HG03045 (cell line): ENCODE measurements at regions not wholly inside any gene's neighbourhood (a gene's known extent, or its start where the extent isn't known, plus 50 kb on each side); places are given as distances from the start of the nearest gene placed in this dataset.
"Not testable (repeated sequence)": the region's sequence is repeated elsewhere in the genome, so short reads cannot be mapped to it uniquely, and the experiment has no call there.

ENCODE experiments used
- ATAC-seq: cut with Tn5 transposase; IDR thresholded peaks from one replicate; pipeline ENCODE4 v1.9.1; 2021; ENCODE audit warnings: mild to moderate bottlenecking, moderate library complexity; ENCODE audit not compliant: unreplicated experiment

DNA sequence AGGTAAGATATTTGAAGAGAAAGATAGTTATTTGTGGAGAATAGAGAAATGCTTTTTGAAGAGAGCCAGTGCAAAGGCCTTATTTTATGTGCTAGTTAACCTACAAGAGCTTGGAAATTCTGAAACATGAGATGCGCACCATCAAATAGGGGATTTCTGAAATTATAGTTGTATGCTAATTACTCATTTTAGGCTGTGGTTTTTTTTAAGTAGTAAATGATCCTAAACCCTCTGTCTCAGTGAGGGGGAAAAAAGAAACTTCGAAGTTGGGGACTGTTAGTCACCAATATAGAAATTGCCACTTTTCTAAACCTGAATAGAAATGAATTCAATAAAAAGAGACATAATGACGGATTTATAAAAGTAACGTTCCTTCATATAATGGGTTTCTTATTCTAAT is 119.3 kb upstream of the MDFIC start:
- no peak for ATAC-seq

GRCh38 chr7:114806590-114807162 is 115.2 kb upstream of the MDFIC start:
- no peak for ATAC-seq

GRCh38 chr7:114812570-114812969 is 109.3 kb upstream of the MDFIC start:
- no peak for ATAC-seq

DNA sequence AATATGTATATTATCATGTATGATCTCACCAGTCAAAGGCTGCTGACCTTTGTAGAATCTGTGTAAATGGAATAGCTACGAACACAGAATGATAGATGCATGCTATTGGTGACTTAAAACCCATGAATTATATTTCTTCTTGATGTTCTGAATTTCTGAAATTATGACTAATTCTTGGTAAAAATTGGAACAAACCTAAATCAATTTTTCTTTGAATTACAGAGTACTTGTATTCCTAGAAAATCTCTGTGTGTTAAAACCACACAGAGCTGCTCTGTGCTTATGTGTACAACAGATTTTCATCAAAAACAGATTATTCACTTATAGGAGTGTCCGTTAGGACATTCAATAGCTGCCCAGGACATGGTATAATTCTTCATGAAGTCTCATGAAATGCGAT is 108.3 kb upstream of the MDFIC start:
- ATAC-seq: no peak

DNA sequence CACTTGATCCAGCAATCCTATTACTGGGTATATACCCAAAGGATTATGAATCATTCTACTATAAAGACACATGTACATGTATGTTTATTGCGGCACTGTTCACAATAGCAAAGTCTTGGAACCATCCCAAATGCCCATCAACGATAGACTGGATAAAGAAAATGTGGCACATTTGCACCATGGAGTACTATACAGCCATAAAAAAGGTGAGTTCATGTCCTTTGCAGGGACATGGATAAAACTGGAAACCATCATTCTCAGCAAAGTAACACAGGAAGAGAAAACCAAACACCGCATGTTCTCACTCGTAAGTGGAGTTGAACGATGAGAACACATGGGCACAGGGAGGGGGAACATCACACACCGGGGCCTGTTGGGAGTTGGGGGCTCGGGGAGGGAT is 104.9 kb upstream of the MDFIC start:
- ATAC-seq: not testable (repeated sequence)

DNA sequence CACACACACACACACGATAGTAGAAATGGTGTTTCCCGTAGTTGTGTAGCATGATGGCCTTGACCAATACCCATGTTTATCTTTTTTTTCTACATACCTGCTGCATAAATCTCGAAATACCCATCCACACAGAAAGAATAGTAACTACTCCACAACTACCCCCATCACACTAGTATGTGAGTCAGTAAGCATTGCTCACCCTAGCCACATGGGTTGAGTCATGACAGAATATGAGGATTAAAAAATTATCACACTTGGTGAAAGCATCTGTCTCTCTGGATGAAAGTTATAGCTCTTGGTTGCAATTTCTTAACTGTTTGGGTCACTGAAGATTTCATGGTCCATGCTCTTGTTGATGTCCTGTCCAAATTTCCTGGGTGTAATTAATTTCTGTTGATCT is 103.4 kb upstream of the MDFIC start:
- no peak for ATAC-seq

- ATAC-seq: no peak
Measured at GRCh38 chr7:114819616-114820362, 102.1 kb upstream of the MDFIC start.

- ATAC-seq: no peak
Measured at GRCh38 chr7:114821030-114821900, 100.6 kb upstream of the MDFIC start.

DNA sequence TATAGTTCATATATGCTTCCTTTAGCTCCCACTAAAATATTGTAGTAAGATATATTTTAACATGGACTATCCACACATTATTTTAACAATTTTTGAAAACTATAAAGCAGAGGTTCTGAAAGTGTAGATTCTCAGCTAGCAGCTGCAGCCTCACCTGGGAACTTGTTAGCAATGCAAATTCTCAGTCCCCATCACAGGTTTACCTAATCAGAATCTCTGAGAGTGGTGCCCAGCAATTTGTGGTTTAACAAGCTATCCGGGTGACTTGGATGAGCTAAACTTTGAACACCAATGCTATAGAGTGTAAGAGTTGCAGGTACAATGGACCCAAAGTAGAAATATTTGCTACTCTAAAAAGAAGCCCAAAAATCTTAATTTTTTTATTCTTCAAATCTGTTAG is 99.8 kb upstream of the MDFIC start:
- ATAC-seq: no peak

- ATAC-seq: no peak
Measured at GRCh38 chr7:114822844-114823243, 99.0 kb upstream of the MDFIC start.

DNA sequence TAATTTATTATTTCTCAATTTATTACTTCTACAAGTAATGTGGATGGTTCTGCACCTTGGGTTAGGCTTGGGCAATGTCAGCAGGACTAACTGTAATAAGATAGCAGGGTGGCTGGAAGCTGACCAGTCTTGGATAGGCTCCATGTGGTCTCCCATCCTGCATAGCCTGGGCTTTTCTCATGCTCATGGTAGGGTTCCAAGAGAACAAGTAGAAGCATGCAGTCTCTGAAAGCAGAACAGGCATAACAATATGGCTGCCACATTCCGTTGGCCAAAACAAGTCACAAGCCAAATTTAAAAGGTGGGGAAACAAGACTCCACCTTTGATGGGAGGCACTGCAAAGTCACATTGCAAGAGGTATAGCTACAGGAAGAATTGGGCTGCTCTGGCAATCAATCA is 98.6 kb upstream of the MDFIC start:
- no peak for ATAC-seq

- ATAC-seq: no peak
Measured at GRCh38 chr7:114825423-114825951, 96.4 kb upstream of the MDFIC start.

DNA sequence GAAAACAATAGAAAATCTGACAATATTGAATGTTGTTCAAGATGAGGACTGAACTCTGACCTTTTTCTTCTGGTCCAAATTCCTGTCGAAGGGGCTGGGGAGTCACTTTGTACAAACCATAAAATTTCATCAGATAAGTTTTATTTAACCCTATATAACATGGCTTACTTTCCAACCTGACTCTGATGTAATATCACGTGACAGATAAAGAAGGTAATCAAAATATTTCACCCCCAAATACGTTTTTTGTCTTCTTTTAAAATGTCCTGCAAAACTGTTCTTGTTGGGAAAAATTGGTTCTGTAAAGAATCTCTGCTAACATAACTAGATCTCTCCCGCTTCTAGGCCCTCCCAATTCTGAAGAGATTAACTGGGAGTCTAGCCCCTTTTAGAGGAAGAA is 90.9 kb upstream of the MDFIC start:
- no peak for ATAC-seq

DNA sequence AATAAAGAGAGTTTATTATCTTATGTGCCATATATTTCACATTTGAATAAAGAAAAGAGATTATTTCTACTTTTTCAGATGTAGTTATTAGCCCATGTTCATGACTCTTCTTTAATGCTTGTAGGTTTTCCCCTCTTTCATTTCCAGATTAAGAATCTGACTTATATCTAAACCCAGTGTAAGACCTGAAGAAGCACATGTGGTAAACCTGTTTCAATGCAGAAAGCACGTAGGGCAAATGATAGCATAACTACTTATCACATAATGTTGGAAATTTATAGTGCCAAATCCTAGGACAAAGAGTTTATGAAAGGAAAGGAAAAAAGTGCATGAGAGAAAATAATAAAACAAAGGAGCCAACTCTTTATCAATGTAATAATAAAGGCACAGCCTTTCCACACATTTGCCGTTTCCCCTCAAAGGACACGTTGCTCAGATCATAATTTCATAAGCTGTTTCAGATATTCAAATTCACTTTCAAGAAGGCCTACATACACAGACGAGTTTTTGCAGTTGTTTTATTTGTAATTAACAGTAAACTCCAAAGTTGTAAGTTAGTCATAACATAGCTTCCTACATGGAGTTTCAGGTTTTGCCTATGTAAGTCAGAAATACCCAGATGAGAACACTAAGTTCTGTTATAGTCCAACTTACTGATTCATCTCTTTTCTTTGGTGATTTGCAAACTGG is 88.8 kb upstream of the MDFIC start:
- peak; percentile 90 for ATAC-seq

DNA sequence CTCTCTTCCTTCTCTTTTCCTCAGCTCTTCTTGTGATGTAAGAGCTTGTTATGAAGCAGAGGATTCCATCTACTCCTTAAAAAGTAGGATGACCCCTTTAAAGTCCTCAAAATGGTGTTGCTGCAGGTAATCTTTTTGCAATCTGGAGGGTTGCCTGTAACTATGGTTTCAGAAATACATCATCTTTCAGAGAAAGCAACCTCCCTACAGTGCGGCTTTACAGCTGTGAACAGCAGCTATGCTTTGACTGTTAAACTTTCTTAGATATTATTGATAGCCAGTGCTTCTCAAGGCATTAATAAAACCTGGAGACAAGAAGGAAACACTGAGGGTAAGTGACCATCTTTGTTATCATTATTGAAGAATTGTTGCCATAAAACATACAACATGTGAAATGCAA is 86.6 kb upstream of the MDFIC start:
- ATAC-seq: no peak

DNA sequence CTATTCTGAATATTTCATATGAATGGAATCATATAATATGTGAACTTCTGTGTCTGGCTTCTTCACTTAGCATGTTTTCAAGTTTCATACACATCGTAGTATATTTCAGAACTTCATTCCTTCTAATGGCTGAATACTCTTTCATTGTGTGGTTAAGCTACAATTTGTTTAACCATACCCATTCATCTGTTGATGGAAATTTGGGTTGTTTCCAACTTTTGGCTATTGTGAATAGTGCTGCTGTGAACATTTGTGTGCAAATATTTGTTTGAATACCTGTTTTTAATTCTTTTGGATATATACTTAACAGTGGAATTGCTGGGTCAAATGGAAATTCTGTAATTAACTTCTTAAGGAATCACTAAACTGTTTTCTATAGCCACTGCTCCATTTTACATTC is 86.0 kb upstream of the MDFIC start:
- ATAC-seq: no peak

DNA sequence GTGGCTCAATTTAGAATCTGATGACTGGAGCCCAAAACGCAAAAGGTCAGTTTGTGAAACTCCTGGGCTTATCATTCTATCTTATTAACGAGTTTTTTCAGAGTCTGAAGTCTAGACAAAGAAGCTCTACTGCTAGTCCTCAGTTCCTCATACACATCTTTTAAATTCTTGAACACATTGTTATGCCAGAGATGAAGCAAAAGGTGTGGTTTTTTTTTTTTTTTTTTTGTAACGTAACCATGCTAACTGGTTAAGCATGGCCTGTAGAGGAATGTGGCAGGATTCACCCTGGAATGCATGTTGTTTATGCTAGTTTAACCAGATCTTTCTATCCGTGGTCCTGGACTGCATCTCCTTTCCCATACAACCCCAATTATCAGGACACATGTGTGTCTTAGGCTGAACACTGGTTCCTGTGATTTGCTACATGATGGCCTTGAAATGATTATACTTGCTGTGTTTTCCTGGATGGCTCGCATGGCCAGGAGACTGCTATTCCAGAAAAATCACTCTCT is 79.3 kb upstream of the MDFIC start:
- no peak for ATAC-seq

GRCh38 chr7:114843102-114843501 is 78.8 kb upstream of the MDFIC start:
- peak; percentile 76 for ATAC-seq

DNA sequence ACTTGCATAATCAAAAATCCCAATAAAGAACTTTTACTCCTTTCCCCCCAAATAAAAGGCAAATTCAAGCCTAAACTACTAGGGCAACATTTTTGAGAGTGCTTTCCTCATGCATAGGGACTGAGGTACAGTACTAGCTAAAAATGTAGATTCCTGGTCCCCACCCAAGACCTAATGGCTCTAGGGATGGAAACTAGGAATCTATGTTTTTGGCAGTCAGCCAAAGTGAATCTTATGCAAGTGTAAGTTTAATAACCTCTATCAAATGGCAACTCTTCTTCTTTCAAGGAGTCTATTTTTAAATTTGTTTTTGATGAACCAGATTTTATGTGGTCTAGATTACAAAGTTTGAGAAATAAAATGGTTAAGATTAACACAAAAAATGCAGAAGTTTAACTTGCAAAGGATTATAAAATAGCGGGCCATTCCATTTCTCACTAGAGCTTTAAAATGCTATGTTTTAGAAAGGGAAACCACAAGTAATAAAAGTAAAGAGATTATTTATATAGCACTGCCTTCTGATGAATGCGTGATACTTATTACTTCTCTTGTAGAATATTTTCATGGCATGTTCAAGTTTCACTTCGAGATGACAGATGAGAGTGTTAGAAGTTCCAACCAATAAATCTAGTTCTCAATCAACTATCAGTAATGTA is 70.4 kb upstream of the MDFIC start:
- no peak for ATAC-seq

DNA sequence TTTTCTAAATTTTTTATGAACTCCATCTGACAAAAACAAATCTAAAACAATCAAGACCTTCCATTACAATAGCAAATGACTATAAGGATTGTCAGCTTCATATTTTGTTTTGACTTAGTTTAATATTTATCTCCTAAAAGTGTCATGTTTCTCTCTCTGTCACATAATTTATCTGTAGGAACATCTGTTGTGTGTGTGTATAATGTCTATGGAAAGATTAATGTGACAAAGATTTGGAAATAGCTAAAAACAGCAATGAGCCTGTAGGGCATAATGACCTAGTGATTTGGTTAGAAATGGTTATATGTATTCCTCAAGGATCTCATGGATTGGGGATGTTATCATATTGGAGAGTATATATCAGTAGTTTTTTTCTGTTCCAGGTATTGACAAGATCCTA is 69.6 kb upstream of the MDFIC start:
- ATAC-seq: no peak
